ENCODE measurements at regions not wholly inside any gene's neighbourhood (a gene's known extent, or its start where the extent isn't known, plus 50 kb on each side); places are given as distances from the start of the nearest gene placed in this dataset.

DNA sequence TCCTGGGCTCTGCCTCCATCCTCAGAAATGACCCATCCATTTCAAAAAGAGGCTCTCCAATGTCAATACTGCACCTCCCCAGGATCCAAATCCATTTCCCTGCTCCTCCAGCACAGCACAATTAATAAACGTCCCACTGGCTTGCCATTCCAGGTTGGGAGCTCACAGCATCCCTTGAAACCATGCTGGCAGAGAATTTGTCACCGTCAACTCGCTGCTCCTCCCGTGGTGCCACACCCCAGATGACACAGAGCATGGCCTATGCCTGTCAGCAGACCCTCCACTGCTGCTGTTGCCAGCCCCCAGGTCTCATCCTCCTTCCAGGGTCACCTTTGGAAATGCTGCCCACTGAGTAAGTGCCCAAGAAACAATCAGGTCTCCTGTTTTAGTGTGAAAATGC is 53.0 kb upstream of the UQCRFS1 start:
- TF ChIP-seq, protein P1, sequence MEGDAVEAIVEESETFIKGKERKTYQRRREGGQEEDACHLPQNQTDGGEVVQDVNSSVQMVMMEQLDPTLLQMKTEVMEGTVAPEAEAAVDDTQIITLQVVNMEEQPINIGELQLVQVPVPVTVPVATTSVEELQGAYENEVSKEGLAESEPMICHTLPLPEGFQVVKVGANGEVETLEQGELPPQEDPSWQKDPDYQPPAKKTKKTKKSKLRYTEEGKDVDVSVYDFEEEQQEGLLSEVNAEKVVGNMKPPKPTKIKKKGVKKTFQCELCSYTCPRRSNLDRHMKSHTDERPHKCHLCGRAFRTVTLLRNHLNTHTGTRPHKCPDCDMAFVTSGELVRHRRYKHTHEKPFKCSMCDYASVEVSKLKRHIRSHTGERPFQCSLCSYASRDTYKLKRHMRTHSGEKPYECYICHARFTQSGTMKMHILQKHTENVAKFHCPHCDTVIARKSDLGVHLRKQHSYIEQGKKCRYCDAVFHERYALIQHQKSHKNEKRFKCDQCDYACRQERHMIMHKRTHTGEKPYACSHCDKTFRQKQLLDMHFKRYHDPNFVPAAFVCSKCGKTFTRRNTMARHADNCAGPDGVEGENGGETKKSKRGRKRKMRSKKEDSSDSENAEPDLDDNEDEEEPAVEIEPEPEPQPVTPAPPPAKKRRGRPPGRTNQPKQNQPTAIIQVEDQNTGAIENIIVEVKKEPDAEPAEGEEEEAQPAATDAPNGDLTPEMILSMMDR (IDR thresholded peaks at IDR 0.05; ENCODE audit: insufficient read depth, low read length) = no peak
- TF ChIP-seq REST (IDR thresholded peaks at IDR 0.05; ENCODE audit: insufficient replicate concordance, low read depth) = no peak
- no peak for TF ChIP-seq GABPA (IDR thresholded peaks at IDR 0.05; ENCODE audit: low read depth)
- TF ChIP-seq SPI1 (IDR thresholded peaks at IDR 0.05; ENCODE audit: borderline replicate concordance, low read depth) = no peak
- TF ChIP-seq POLR2AphosphoS5 (IDR thresholded peaks at IDR 0.05; ENCODE audit: low read depth) = no peak
- Histone ChIP-seq H3K27me3 (ENCODE audit: insufficient read depth, poor library complexity, severe bottlenecking) (no peaks in the 10 kb centered on the region), H3K4me3 (replicated peaks; ENCODE audit: insufficient read depth, low read length) (no peak overlapping the region), H3K27ac (replicated peaks) (no peak overlapping the region)
- no peak for DNase-seq (ENCODE audit: low read depth in 1 of 2, low spot score in 1 of 2)

DNA sequence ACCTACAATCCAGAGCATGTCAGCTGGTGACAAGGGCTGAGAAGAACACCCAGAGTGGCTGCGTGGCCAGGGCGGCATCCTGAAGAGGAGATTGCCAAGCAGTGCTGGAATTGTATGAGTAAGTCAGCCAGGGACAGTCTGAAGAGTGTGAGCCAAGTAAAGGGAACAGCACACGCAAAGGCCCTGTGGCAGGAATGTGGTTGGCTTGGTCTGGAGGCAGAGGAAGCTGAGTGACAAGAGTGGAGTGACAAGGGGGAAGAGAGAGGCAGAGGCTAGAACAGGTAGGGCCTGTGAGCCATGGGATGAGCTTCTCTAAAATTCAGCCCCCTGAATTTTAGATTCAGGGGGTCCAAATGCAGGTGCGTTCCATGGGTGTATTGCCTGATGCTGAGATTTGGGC is 53.7 kb upstream of the UQCRFS1 start:
- H3K27me3 ChIP-seq (ENCODE audit: insufficient read depth, poor library complexity, severe bottlenecking) = no peaks in the 10 kb centered on the region
- H3K4me3 ChIP-seq (replicated peaks; ENCODE audit: insufficient read depth, low read length) = no peak overlapping the region
- H3K27ac ChIP-seq (replicated peaks) = no peak overlapping the region
- no peak for DNase-seq (ENCODE audit: low read depth in 1 of 2, low spot score in 1 of 2)
- TF ChIP-seq POLR2AphosphoS5 (IDR thresholded peaks at IDR 0.05; ENCODE audit: low read depth) (no peak), SPI1 (IDR thresholded peaks at IDR 0.05; ENCODE audit: borderline replicate concordance, low read depth) (no peak), REST (IDR thresholded peaks at IDR 0.05; ENCODE audit: insufficient replicate concordance, low read depth) (no peak), GABPA (IDR thresholded peaks at IDR 0.05; ENCODE audit: low read depth) (no peak)
- TF ChIP-seq, protein P1 (IDR thresholded peaks at IDR 0.05; ENCODE audit: insufficient read depth, low read length) = no peak

DNA sequence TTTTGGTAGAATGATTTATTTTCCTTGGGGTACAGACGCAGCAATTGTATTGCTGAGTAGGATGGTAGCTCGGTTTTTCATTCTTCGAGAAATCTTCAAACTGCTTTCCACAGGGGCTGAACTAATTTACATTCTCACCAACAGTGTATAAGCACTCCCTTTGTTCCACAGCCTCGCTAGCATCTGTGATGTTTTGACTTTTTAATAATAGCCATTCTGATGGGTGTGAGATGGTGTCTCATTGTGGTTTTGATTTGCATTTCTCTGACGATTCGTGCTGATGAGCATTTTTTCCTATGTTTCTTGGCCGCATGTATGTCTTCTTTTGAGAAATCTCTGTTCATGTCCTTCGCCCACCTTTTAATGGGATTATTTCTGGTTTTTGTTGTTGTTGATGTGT is 54.8 kb upstream of the UQCRFS1 start:
- no peak overlapping the region for H3K27ac ChIP-seq (replicated peaks)
- H3K27me3 ChIP-seq (ENCODE audit: insufficient read depth, poor library complexity, severe bottlenecking) = no peaks in the 10 kb centered on the region
- H3K4me3 ChIP-seq (replicated peaks; ENCODE audit: insufficient read depth, low read length) = no peak overlapping the region
- TF ChIP-seq GABPA (IDR thresholded peaks at IDR 0.05; ENCODE audit: low read depth) = no peak
- no peak for TF ChIP-seq SPI1 (IDR thresholded peaks at IDR 0.05; ENCODE audit: borderline replicate concordance, low read depth)
- TF ChIP-seq POLR2AphosphoS5 (IDR thresholded peaks at IDR 0.05; ENCODE audit: low read depth) = no peak
- TF ChIP-seq, protein P1 (IDR thresholded peaks at IDR 0.05; ENCODE audit: insufficient read depth, low read length) = no peak
- no peak for TF ChIP-seq REST (IDR thresholded peaks at IDR 0.05; ENCODE audit: insufficient replicate concordance, low read depth)
- DNase-seq (ENCODE audit: low read depth in 1 of 2, low spot score in 1 of 2) = no peak

All from HL-60 (cell line).